A673 (cell line): ENCODE measurements at regions not wholly inside any gene's neighbourhood (a gene's known extent, or its start where the extent isn't known, plus 50 kb on each side); places are given as distances from the start of the nearest gene placed in this dataset.

Source experiments
- EZH2 ChIP-seq: fragments of 200-600 bp; sonication (generic); IDR thresholded peaks from 2 replicates; pipeline ENCODE4 v1.6.1; 2017; ENCODE audit warnings: borderline replicate concordance, low read depth, mild to moderate bottlenecking, mixed read lengths, antibody characterized with exemption, low read length; ENCODE audit not compliant: poor library complexity, severe bottlenecking
- TF ChIP-seq, protein P1 (sequence below): fragments of 300-800, 200-600 bp; sonication (generic); conservative IDR thresholded peaks from 2 replicates; pipeline ENCODE4 v1.5.1; 2017; ENCODE audit warnings: low read depth, mild to moderate bottlenecking, antibody characterized with exemption, low read length, moderate library complexity, mixed read lengths

GRCh38 chr6:41404182-41404845 lies 68.9 kb downstream of the NCR2 start:
- TF ChIP-seq, protein P1, sequence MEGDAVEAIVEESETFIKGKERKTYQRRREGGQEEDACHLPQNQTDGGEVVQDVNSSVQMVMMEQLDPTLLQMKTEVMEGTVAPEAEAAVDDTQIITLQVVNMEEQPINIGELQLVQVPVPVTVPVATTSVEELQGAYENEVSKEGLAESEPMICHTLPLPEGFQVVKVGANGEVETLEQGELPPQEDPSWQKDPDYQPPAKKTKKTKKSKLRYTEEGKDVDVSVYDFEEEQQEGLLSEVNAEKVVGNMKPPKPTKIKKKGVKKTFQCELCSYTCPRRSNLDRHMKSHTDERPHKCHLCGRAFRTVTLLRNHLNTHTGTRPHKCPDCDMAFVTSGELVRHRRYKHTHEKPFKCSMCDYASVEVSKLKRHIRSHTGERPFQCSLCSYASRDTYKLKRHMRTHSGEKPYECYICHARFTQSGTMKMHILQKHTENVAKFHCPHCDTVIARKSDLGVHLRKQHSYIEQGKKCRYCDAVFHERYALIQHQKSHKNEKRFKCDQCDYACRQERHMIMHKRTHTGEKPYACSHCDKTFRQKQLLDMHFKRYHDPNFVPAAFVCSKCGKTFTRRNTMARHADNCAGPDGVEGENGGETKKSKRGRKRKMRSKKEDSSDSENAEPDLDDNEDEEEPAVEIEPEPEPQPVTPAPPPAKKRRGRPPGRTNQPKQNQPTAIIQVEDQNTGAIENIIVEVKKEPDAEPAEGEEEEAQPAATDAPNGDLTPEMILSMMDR = no peak
- TF ChIP-seq EZH2 = no peak
